Fibroblast of lung (primary cell): ENCODE measurements at regions not wholly inside any gene's neighbourhood (a gene's known extent, or its start where the extent isn't known, plus 50 kb on each side); places are given as distances from the start of the nearest gene placed in this dataset.

ENCODE experiments used
- DNase-seq, 2 donors: peaks; one replicate each; pipeline versions ENCODE4 v3.0.0 to v3.0.0-alpha.2; 2010; ENCODE audit warnings: low read depth in 2 of 2
- H2AFZ ChIP-seq: 2 replicates; pipeline ENCODE4 v1.5.1; 2012; ENCODE audit warnings: low read length, control low read depth, inconsistent platforms
- H3K27ac ChIP-seq: 2 replicates; pipeline ENCODE4 v1.5.1; 2011; ENCODE audit warnings: low read length, control low read depth; ENCODE audit not compliant: insufficient read depth
- H3K27me3 ChIP-seq: 2 replicates; pipeline ENCODE4 v1.5.1; 2011; ENCODE audit warnings: mild to moderate bottlenecking, low read length; ENCODE audit not compliant: control insufficient read depth, insufficient read depth
- H3K36me3 ChIP-seq: 2 replicates; pipeline ENCODE4 v1.5.1; 2011; ENCODE audit warnings: low read length; ENCODE audit not compliant: control insufficient read depth, insufficient read depth
- H3K4me1 ChIP-seq: 2 replicates; pipeline ENCODE4 v1.5.1; 2011; ENCODE audit warnings: low read length; ENCODE audit not compliant: control insufficient read depth, insufficient read depth; ENCODE audit errors: extremely low read depth
- H3K4me2 ChIP-seq: 2 replicates; pipeline ENCODE4 v1.5.1; 2011; ENCODE audit warnings: low read length, control low read depth; ENCODE audit not compliant: insufficient read depth; ENCODE audit errors: extremely low read depth
- H3K4me3 ChIP-seq, 4 experiments: fragments of 200-600 bp in 1 of 4; sonication (generic) in 1 of 4; replicated peaks in 1 of 4; 2 replicates each; pipeline ENCODE4 v1.5.1; 2011 to 2016; ENCODE audit warnings: low read length in 4 of 4, low read depth in 3 of 4, mild to moderate bottlenecking in 3 of 4, control low read depth in 2 of 4, inconsistent platforms in 1 of 4, mixed read lengths in 1 of 4; ENCODE audit not compliant: insufficient read depth in 1 of 4; ENCODE audit errors: control extremely low read depth in 1 of 4
- H3K79me2 ChIP-seq: 2 replicates; pipeline ENCODE4 v1.5.1; 2012; ENCODE audit warnings: mild to moderate bottlenecking, low read length, inconsistent platforms; ENCODE audit not compliant: control insufficient read depth, insufficient read depth
- H3K9ac ChIP-seq: 2 replicates; pipeline ENCODE4 v1.5.1; 2011; ENCODE audit warnings: mild to moderate bottlenecking, low read length, control low read depth; ENCODE audit not compliant: insufficient read depth
- H3K9me3 ChIP-seq: 2 replicates; pipeline ENCODE4 v1.5.1; 2012; ENCODE audit warnings: low read depth, low read length; ENCODE audit not compliant: control insufficient read depth, insufficient read depth
- H4K20me1 ChIP-seq: 2 replicates; pipeline ENCODE4 v1.5.1; 2011; ENCODE audit warnings: low read length; ENCODE audit not compliant: control insufficient read depth, insufficient read depth; ENCODE audit errors: extremely low read depth
- CTCF ChIP-seq, 2 donors: IDR thresholded peaks in 1 of 2; conservative IDR thresholded peaks in 1 of 2; 1 replicate in 1 of 2; 2 replicates in 1 of 2; pipeline ENCODE4 v1.5.1; 2011 to 2012; ENCODE audit warnings: low read length in 2 of 2, control low read depth in 1 of 2, inconsistent platforms in 1 of 2, low read depth in 1 of 2, mild to moderate bottlenecking in 1 of 2
- EZH2 ChIP-seq: IDR thresholded peaks from 2 replicates; pipeline ENCODE4 v1.5.1; 2012; ENCODE audit warnings: low read length, control low read depth, mild to moderate bottlenecking; ENCODE audit errors: missing control alignments

- H3K27me3 ChIP-seq = no peaks in the 10 kb centered on the region
- no peaks in the 10 kb centered on the region for H3K4me1 ChIP-seq
- DNase-seq = no peak
- no peak overlapping the region for H3K27ac ChIP-seq
- H3K9me3 ChIP-seq = no peaks in the 10 kb centered on the region
- H3K4me2 ChIP-seq = no peak overlapping the region
- H3K4me3 ChIP-seq = no peak overlapping the region
- H2AFZ ChIP-seq = no peak overlapping the region
- TF ChIP-seq EZH2 = no peak
- no peak for TF ChIP-seq CTCF (conservative IDR thresholded peaks at IDR 0.05 in 1 of 2, IDR thresholded peaks at IDR 0.05 in 1 of 2; ENCODE audit: low read depth in 1 of 2, low read length in 2 of 2)
- no peaks in the 10 kb centered on the region for H3K79me2 ChIP-seq
- H3K36me3 ChIP-seq = no peaks in the 10 kb centered on the region
- H4K20me1 ChIP-seq = no peaks in the 10 kb centered on the region
- H3K9ac ChIP-seq = no peak overlapping the region
These were observed 333.6 kb upstream of the ALCAM start for GRCh38 chr3:105033081-105033480.

- Histone ChIP-seq H3K79me2 (no peaks in the 10 kb centered on the region), H3K9me3 (no peaks in the 10 kb centered on the region), H3K36me3 (no peaks in the 10 kb centered on the region), H3K27ac (no peak overlapping the region), H4K20me1 (no peaks in the 10 kb centered on the region), H3K4me1 (no peaks in the 10 kb centered on the region), H2AFZ (no peak overlapping the region), H3K4me2 (no peak overlapping the region), H3K4me3 (no peak overlapping the region), H3K9ac (no peak overlapping the region), H3K27me3 (no peaks in the 10 kb centered on the region)
- DNase-seq = no peak
- TF ChIP-seq CTCF (conservative IDR thresholded peaks at IDR 0.05 in 1 of 2, IDR thresholded peaks at IDR 0.05 in 1 of 2; ENCODE audit: low read depth in 1 of 2, low read length in 2 of 2) = no peak
- TF ChIP-seq EZH2 = no peak
These were observed 327.7 kb upstream of the ALCAM start for GRCh38 chr3:105039004-105039403.

- H3K4me2 ChIP-seq = no peak overlapping the region
- no peak overlapping the region for H2AFZ ChIP-seq
- no peaks in the 10 kb centered on the region for H4K20me1 ChIP-seq
- no peaks in the 10 kb centered on the region for H3K9me3 ChIP-seq
- TF ChIP-seq CTCF (conservative IDR thresholded peaks at IDR 0.05 in 1 of 2, IDR thresholded peaks at IDR 0.05 in 1 of 2; ENCODE audit: low read depth in 1 of 2, low read length in 2 of 2) (no peak), EZH2 (no peak)
- H3K79me2 ChIP-seq = no peaks in the 10 kb centered on the region
- no peak overlapping the region for H3K4me3 ChIP-seq
- no peaks in the 10 kb centered on the region for H3K36me3 ChIP-seq
- H3K4me1 ChIP-seq = no peaks in the 10 kb centered on the region
- H3K9ac ChIP-seq = no peak overlapping the region
- peak; percentile 1 to 47 for DNase-seq
- H3K27me3 ChIP-seq = no peaks in the 10 kb centered on the region
- no peak overlapping the region for H3K27ac ChIP-seq
These were observed 326.6 kb upstream of the ALCAM start for GRCh38 chr3:105040026-105040622.
